ENCODE measurements at regions not wholly inside any gene's neighbourhood (a gene's known extent, or its start where the extent isn't known, plus 50 kb on each side); places are given as distances from the start of the nearest gene placed in this dataset.

- TF ChIP-seq TCF12 (IDR thresholded peaks at IDR 0.05; ENCODE audit: low read depth) = no peak
- no peak for TF ChIP-seq EP300 (IDR thresholded peaks at IDR 0.05; ENCODE audit: borderline replicate concordance)
- no peak for TF ChIP-seq MAX (IDR thresholded peaks at IDR 0.05)
- TF ChIP-seq, protein P1, sequence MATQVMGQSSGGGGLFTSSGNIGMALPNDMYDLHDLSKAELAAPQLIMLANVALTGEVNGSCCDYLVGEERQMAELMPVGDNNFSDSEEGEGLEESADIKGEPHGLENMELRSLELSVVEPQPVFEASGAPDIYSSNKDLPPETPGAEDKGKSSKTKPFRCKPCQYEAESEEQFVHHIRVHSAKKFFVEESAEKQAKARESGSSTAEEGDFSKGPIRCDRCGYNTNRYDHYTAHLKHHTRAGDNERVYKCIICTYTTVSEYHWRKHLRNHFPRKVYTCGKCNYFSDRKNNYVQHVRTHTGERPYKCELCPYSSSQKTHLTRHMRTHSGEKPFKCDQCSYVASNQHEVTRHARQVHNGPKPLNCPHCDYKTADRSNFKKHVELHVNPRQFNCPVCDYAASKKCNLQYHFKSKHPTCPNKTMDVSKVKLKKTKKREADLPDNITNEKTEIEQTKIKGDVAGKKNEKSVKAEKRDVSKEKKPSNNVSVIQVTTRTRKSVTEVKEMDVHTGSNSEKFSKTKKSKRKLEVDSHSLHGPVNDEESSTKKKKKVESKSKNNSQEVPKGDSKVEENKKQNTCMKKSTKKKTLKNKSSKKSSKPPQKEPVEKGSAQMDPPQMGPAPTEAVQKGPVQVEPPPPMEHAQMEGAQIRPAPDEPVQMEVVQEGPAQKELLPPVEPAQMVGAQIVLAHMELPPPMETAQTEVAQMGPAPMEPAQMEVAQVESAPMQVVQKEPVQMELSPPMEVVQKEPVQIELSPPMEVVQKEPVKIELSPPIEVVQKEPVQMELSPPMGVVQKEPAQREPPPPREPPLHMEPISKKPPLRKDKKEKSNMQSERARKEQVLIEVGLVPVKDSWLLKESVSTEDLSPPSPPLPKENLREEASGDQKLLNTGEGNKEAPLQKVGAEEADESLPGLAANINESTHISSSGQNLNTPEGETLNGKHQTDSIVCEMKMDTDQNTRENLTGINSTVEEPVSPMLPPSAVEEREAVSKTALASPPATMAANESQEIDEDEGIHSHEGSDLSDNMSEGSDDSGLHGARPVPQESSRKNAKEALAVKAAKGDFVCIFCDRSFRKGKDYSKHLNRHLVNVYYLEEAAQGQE (IDR thresholded peaks at IDR 0.05; ENCODE audit: low read depth) = no peak
- TF ChIP-seq NFIC (IDR thresholded peaks at IDR 0.05) = no peak
- no peak for TF ChIP-seq YY1 (IDR thresholded peaks at IDR 0.05; ENCODE audit: low read depth)
- no peak for TF ChIP-seq ZBTB7A (IDR thresholded peaks at IDR 0.05; ENCODE audit: low read depth)
- no peak for TF ChIP-seq TEAD4 (IDR thresholded peaks at IDR 0.05)
- no peak for TF ChIP-seq EGR1 (IDR thresholded peaks at IDR 0.05)
- TF ChIP-seq TAF1 (IDR thresholded peaks at IDR 0.05; ENCODE audit: low read depth) = no peak
These were observed 141.2 kb upstream of the TWIST2 start for GRCh38 chr2:238706673-238707072.

Measured in Ishikawa (cell line).